SU-DHL-6 (cell line): ENCODE measurements at regions not wholly inside any gene's neighbourhood (a gene's known extent, or its start where the extent isn't known, plus 50 kb on each side); places are given as distances from the start of the nearest gene placed in this dataset.

ENCODE experiments used
- H2AFZ ChIP-seq: fragments of 200-600 bp; sonication (generic); 2 replicates; pipeline ENCODE4 v1.6.1; 2014; ENCODE audit warnings: low read depth, mild to moderate bottlenecking, moderate library complexity, mixed read lengths, antibody characterized with exemption, low read length; ENCODE audit not compliant: severe bottlenecking
- H3F3A ChIP-seq: fragments of 200-600 bp; shearing (Covaris generic); 2 replicates; pipeline ENCODE4 v1.6.0; 2016; ENCODE audit warnings: antibody characterized with exemption, mild to moderate bottlenecking; ENCODE audit not compliant: insufficient read depth
- H3K27ac ChIP-seq: fragments of 200-600 bp; sonication (generic); 2 replicates; pipeline ENCODE4 v1.5.1; 2016; ENCODE audit warnings: low read depth, mild to moderate bottlenecking, low read length, moderate library complexity, mixed read lengths
- H3K27me3 ChIP-seq: fragments of 200-600 bp; sonication (generic), shearing (Covaris generic); 2 replicates; pipeline ENCODE4 v1.6.0; 2014; ENCODE audit warnings: mild to moderate bottlenecking, low read length
- H3K36me3 ChIP-seq: fragments of 200-600 bp; sonication (generic); 2 replicates; pipeline ENCODE4 v1.6.1; 2014; ENCODE audit warnings: mild to moderate bottlenecking, low read length, mixed read lengths
- H3K4me2 ChIP-seq: fragments of 300-600, 200-600 bp; shearing (Covaris generic), sonication (generic); 2 replicates; pipeline ENCODE4 v1.6.0; 2014; ENCODE audit warnings: low read length, low read depth, mild to moderate bottlenecking; ENCODE audit not compliant: poor library complexity, severe bottlenecking
- H3K4me3 ChIP-seq: fragments of 200-600 bp; sonication (generic); 2 replicates; pipeline ENCODE4 v1.5.1; 2014; ENCODE audit warnings: antibody characterized with exemption, low read length, mild to moderate bottlenecking, mixed read lengths; ENCODE audit not compliant: insufficient read depth, poor library complexity, severe bottlenecking
- H3K79me2 ChIP-seq: fragments of 200-600 bp; sonication (generic); 2 replicates; pipeline ENCODE4 v1.6.1; 2014; ENCODE audit warnings: mild to moderate bottlenecking, low read length, moderate library complexity; ENCODE audit not compliant: insufficient read depth
- H3K9ac ChIP-seq: fragments of 200-600 bp; sonication (generic); 2 replicates; pipeline ENCODE4 v1.7.0; 2014; ENCODE audit warnings: mild to moderate bottlenecking, low read length
- H3K9me2 ChIP-seq: fragments of 200-600 bp; sonication (generic); replicated peaks from 2 replicates; pipeline ENCODE4 v1.6.1; 2014; ENCODE audit warnings: low read length; ENCODE audit not compliant: insufficient read depth
- H3K9me3 ChIP-seq: fragments of 200-600 bp; sonication (generic); 2 replicates; pipeline ENCODE4 v1.6.1; 2014; ENCODE audit warnings: low read length, mixed read lengths; ENCODE audit not compliant: insufficient read depth
- H4K20me1 ChIP-seq: fragments of 200-600 bp; sonication (generic); 2 replicates; pipeline ENCODE4 v1.6.1; 2014; ENCODE audit warnings: low read depth, mild to moderate bottlenecking, antibody characterized with exemption, low read length, moderate library complexity, mixed read lengths
- EZH2phosphoT487 ChIP-seq: fragments of 200-600 bp; sonication (generic), shearing (Covaris generic); conservative IDR thresholded peaks from 2 replicates; pipeline ENCODE4 v1.6.1; 2018; ENCODE audit warnings: mild to moderate bottlenecking, antibody characterized with exemption, low read length, moderate library complexity, mixed read lengths
- TF ChIP-seq, protein P1 (sequence below): fragments of 200-600 bp; sonication (generic); IDR thresholded peaks from one replicate; pipeline ENCODE4 v1.5.1; 2017; ENCODE audit warnings: antibody characterized with exemption, mild to moderate bottlenecking, low read length, moderate library complexity; ENCODE audit not compliant: insufficient read depth, poor library complexity, severe bottlenecking

DNA sequence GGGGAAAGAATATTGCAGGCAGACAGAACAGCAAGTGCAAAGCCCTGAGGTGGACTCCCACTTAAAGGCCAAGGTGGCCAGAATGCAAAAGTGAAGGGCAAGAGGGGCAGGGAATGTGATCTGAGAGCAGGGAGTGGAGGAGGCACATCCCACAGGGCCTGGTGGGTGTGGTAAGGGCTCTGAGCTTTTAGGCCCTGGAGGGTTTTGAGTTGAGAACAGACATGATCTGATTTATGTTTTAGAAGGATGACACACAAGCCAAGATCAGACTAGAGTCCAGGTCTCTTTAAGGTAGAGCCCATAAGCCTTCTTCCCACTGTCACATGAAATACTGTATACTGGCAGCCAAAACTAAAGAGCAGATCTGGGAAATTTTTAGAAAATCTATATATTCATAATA lies 162.5 kb downstream of the SLC38A4 start:
- Histone ChIP-seq H3K79me2 (no peaks in the 10 kb centered on the region), H2AFZ (no peak overlapping the region)

DNA sequence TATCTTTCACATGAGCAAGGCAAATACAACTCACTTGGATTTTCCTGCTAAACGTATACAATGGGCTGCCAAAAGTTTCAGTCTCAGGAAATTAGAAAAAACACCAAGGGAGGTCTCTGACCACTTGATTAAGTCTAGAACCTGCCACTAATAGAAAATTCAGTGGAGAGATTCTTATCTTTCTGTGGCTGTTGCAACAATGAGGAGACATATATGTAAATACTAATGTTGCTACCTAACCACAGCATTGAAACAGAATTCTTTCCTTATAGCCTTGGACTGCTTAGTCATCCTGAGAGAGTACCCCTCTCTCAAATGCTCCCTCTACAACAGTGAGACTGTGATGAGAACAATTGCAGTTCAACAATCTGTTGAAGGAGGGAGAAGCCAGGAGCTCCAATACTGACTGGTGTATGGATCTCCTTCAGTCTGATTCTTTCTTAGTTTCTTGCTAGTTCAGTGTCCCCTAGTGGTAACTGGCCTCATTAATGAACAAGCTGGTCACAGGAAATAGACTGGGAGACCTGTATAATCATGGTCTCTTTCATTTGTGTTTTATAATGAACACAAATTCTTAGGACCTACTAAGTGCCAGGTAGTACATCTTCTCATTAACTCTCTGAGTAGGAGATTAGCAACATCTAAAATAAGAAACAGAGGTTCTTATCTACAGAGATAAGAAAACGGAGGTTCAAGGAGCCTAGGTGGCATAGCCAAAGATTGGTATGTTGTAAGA lies 164.5 kb downstream of the SLC38A4 start:
- no peak overlapping the region for H2AFZ ChIP-seq
- H4K20me1 ChIP-seq: no peaks in the 10 kb centered on the region
- H3K27ac ChIP-seq: no peak overlapping the region

More for the DNA sequence above, 162.5 kb downstream of the SLC38A4 start:
- no peaks in the 10 kb centered on the region for H3K27me3 ChIP-seq
- no peak overlapping the region for H3K4me3 ChIP-seq
- TF ChIP-seq, protein P1, sequence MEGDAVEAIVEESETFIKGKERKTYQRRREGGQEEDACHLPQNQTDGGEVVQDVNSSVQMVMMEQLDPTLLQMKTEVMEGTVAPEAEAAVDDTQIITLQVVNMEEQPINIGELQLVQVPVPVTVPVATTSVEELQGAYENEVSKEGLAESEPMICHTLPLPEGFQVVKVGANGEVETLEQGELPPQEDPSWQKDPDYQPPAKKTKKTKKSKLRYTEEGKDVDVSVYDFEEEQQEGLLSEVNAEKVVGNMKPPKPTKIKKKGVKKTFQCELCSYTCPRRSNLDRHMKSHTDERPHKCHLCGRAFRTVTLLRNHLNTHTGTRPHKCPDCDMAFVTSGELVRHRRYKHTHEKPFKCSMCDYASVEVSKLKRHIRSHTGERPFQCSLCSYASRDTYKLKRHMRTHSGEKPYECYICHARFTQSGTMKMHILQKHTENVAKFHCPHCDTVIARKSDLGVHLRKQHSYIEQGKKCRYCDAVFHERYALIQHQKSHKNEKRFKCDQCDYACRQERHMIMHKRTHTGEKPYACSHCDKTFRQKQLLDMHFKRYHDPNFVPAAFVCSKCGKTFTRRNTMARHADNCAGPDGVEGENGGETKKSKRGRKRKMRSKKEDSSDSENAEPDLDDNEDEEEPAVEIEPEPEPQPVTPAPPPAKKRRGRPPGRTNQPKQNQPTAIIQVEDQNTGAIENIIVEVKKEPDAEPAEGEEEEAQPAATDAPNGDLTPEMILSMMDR: no peak
- TF ChIP-seq EZH2phosphoT487: no peak
- H3K36me3 ChIP-seq: no peaks in the 10 kb centered on the region
- no peaks in the 10 kb centered on the region for H3F3A ChIP-seq
- no peaks in the 10 kb centered on the region for H3K9me2 ChIP-seq
- no peak overlapping the region for H3K9ac ChIP-seq
- H3K4me2 ChIP-seq: no peak overlapping the region
- no peak overlapping the region for H3K27ac ChIP-seq
- no peaks in the 10 kb centered on the region for H3K9me3 ChIP-seq
- H4K20me1 ChIP-seq: no peaks in the 10 kb centered on the region

DNA sequence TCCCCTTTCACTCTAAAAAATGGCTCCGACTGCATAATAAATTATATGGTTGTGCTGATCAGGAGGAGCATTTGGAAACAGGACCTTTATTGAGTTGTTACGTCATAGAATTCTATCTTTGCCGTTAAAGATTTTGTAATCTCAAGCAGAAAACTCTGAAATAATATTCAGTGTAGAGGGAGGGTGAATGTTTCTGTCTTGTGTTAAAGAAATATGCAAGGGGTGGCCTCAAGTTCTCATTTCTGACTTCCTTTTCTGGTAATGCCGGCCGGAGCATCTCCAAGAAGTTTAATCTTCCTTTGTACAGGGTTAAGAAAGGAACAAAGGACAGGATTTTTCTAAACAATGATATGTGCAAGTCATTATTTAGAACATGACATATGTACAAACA lies 165.1 kb downstream of the SLC38A4 start:
- Histone ChIP-seq H3K9ac (no peak overlapping the region), H3F3A (no peaks in the 10 kb centered on the region), H3K27ac (no peak overlapping the region)

More for the DNA sequence above, 164.5 kb downstream of the SLC38A4 start:
- no peaks in the 10 kb centered on the region for H3K9me3 ChIP-seq
- H3K4me3 ChIP-seq: no peak overlapping the region
- H3K9me2 ChIP-seq: no peaks in the 10 kb centered on the region
- H3K36me3 ChIP-seq: no peaks in the 10 kb centered on the region
- TF ChIP-seq, protein P1: peak; percentile 30
- TF ChIP-seq EZH2phosphoT487: no peak
- H3K79me2 ChIP-seq: no peaks in the 10 kb centered on the region
- no peak overlapping the region for H3K4me2 ChIP-seq
- H3F3A ChIP-seq: no peaks in the 10 kb centered on the region
- no peaks in the 10 kb centered on the region for H3K27me3 ChIP-seq
- no peak overlapping the region for H3K9ac ChIP-seq

More for the DNA sequence above, 165.1 kb downstream of the SLC38A4 start:
- Histone ChIP-seq H3K36me3 (no peaks in the 10 kb centered on the region), H3K9me2 (no peaks in the 10 kb centered on the region), H3K4me2 (no peak overlapping the region), H3K9me3 (no peaks in the 10 kb centered on the region), H4K20me1 (no peaks in the 10 kb centered on the region), H3K4me3 (no peak overlapping the region), H3K27me3 (no peaks in the 10 kb centered on the region), H2AFZ (no peak overlapping the region), H3K79me2 (no peaks in the 10 kb centered on the region)
- TF ChIP-seq EZH2phosphoT487: no peak
- TF ChIP-seq, protein P1: no peak
